ENCODE measurements at regions not wholly inside any gene's neighbourhood (a gene's known extent, or its start where the extent isn't known, plus 50 kb on each side); places are given as distances from the start of the nearest gene placed in this dataset.

DNA sequence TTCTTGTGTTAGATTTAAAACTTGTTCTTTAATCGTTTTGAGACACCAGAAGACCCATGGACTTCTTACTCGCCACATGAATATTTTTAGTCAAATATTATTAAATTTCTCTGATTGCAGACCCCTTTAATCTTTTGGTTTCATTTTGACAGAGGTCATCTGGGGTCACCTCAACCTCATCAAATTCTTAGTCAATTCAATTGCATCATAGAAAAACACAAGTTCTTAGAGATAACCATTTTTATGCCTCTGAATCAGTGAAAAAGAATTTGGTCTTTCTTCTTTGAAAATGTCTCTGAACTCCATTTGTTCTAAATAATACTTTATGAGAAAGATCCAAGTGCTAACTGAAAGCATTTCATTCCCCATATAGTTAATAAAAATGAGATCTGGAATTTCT is 55.2 kb upstream of the CBLN4 start:
- no peak for DNase-seq

DNA sequence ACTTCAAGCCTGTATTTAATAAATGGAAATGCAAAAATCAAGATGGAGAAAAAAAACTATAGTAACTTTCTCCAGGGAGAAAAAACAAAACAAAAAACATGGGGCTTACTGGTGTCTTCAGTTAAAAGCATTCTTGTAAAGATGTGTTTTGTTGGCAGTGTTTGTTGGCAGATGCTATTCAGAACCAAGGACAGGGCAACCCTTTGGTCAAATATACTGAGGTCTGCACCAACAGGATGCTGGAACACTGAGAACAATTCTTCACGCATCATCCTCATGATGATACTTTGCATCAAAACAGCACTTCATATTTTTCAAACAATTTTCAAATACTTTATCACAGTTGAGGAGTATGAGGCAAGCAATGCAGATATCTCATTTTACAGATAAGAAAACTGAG is 63.7 kb upstream of the CBLN4 start:
- no peak for DNase-seq

DNA sequence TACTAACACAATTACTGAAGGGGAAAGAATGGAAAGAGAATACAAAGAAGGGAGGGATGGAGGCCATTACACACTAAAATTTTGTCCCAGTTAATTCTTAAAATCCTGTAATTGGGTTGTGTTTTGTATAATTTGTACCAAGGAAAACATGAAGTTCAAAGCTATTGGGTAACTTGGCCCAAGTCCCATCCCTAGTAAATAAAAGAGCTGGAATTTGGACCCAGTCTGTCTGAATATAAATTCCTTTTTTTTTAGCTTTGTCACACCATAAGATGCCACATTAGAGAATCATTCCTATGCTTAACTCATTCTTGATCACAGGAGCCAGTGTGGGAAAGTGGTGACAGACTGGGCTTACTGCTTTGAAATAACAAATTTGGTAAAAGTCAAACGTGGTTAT is 66.8 kb upstream of the CBLN4 start:
- DNase-seq, result no peak

DNA sequence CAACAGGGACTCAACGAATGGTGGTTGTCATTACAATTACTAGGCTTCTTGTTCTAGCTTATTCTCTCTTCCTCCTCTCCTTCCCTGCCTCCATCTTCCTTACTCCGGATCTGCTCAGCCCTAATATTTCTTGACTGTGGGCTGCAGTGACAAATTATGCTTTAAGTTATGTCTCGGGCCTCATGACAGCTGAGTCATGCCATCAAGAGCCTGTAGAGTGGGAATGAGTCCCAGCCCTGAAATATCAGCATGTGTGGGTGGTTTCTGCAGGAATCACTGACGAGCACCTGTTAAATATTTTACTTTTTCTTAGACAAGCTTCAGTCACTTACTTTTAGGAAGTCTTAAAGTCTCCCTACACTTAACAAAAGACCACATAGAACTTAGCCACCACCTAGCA is 83.1 kb upstream of the CBLN4 start:
- DNase-seq, result no peak

DNA sequence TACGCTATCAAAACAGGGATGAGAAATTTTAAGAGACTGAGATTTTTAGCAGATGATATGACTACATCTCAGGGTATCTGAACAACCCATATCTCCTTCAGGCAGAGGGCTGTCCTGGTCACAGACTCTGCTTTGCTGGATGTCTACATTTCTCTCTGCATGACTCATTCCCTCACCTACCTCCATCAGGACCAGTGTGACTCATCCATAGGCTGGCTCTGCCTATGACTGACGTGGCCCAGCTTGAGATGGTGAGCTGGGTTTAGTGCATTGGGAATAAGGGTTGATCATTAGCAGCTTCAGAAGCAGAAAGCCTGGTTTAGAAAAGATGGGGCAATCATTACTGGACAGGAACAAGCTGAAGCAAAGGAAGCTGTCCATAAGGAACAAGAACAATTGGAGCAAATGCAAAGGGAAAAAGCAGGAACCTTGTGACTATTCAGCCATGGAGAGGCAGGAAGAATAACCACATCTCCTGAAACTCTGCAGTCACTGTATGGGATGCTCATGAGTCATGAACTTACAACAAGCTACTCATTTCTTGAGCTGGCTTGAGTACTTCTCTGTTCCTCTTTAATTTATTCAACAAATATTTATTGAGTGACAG is 86.4 kb upstream of the CBLN4 start:
- no peak for DNase-seq

DNA sequence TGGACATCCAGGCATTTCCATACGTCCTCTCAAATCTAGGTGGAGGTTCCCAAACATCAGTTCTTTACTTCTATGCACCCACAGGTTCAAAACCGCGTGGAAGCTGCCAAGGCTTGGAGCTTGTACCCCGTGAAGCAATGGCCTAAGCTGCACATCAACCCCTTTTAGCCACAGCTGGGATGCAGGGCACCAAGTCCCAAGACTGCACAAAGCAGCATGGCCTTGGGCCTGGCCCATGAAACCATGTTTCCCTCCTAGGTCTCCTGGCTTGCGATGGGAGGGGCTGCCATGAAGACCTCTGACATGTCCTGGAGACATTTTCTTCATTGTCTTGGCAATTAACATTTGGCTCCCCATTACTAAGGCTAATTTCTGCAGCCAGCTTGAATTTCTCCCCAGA is 88.9 kb upstream of the CBLN4 start:
- DNase-seq, result no peak

DNA sequence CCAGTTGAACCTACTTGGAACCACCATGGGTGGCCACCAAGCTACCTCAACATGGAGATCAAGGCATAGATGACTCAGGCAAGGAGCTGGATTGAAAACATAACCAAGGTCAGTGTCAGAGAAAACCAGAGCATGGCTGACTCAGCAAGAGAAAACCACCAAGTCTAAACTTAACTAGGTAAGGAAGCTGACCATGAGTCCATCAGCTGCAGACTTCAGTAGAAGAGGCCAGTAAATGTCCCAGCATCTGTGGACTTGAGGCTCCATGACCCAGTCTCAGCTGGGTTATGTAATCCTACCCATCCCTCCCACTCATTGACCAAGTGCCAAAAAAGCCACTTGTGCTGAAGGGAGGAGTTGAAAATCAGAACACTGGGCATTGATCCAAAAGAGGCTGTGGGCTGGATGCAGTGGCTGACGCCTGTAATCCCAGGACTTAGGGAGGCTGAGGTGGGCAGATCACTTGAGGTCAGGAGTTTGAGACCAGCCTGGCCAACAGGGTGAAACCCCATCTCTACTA is 93.7 kb upstream of the CBLN4 start:
- DNase-seq, result no peak

DNA sequence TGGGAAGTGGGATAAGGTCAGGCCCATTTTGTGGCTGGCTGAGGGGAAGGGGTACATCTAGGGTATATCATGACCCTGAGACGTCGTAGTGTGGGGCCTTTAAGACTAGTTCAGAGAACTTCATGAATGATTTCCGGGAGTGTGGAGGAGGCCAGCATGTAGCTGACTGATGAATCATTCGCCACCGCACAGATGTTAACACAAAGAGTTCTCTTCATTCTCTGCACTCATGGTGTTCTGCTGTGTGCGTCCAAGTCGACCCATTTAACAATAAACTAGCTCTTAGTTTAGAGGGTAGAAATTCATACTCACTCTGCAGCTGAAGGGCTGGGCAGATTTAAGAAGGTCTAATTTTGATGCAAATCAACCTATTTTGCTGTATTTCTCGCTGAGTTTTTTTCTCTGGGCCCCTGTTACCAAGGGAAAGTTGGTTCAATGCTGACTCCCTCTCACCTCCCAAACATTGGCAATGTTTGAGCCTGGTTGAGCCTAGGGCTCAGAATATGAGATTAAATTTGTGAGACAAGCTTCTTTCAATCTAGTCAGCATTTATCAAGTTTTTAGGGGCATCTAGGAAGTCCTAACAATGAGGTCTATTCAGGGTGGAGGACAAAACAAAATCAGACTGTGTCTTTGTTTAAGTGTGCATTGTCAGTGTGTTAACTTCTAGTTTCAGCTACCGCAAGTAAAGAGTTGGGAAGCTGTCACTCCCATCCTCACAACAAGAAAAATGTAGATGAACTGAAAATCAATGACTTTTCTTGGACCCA is 106.8 kb upstream of the CBLN4 start:
- DNase-seq, result no peak

DNA sequence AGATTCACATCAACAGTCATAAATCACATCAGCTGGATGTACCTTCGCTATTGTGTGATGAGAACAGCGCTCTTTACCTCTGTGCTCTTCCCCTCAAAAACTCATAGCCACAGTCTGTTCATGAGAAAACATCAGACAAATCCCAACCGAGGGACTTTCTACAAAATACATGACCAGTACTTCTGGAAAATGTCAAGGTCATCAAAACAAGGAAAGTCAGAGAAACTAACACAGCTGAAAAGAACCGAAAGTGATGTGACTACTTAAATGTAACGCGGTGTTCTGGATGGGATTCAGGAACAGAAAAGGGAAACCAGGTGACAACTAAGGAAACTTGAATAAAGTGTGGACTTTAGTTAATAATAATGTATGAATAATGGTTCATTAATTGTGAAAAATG is 112.0 kb upstream of the CBLN4 start:
- no peak for DNase-seq

DNA sequence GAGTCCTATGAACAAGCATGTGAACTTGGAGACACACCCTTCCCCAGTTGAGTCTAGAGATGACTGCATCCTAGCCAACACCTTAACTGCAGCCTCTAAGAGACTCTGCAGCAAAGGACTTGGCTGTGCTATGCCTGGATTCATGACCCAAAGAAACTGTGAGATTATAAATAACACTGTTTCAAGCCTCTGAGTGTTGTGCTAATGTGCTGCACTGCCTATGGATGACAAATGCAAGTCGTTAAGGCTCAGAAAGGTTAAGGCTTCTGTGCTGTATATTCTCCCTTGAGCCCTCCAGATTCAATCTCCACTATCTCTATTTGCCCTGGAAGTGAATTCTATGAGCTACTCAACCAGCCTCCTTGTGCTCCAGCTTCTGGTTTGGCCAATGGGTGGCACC is 116.5 kb upstream of the CBLN4 start:
- DNase-seq, result no peak

DNA sequence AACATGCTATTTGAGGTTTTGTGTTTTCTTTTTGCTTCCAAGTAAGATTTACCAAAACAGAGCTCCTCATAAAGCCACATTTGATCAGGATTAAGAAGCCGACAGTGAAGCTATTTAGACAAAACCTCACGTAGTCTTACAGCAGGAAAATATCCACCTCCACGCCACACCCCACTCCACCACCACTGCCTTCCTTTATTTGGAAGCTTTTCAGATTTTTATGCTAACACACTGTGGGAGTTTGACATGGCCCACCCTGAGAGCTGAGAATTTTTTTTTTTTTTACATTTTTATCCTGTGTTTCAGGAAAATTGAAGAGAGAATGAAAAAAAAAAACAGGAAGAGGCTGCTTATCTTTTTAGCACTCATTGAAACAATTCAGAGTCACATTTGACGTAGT is 104.8 kb upstream of the MC3R start:
- no peak for DNase-seq

DNA sequence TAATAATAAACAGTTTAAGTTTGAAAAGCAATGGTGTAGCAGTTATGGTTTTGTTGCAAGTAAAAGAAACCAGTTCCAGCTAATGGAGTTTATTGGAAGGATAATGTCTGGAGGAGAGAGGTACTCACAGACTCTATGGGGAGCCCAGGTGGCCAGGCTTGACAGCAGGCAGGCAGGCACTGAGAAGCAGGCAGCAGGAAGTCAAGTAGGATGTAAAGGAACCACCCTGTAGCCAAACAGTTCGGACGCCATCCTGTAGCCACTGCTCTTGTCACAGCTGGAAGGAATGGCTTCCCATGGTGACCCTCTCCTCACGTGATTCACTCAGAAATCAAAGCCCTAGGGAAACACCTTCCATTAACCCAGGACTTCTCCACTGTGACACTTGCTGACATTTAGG is 96.7 kb upstream of the MC3R start:
- DNase-seq, result no peak

DNA sequence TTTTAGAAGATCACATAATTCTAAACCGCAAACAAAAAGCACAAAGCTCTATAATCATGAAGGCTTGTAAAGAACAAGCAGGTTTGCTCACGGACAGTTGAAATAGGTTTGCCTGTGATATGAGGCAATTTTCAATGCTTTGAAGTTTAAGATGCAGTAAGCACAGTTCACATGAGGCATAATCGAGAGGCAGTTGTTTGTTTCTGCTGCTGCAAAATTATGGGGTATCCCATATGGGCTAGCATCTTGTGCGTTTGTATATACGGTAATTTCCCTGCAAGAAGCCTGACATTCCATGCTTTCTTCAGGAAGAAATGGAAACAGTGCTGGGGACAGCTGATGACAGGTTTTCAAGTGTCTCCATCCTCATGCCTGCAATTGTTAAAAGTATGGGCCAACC is 94.6 kb upstream of the MC3R start:
- no peak for DNase-seq

DNA sequence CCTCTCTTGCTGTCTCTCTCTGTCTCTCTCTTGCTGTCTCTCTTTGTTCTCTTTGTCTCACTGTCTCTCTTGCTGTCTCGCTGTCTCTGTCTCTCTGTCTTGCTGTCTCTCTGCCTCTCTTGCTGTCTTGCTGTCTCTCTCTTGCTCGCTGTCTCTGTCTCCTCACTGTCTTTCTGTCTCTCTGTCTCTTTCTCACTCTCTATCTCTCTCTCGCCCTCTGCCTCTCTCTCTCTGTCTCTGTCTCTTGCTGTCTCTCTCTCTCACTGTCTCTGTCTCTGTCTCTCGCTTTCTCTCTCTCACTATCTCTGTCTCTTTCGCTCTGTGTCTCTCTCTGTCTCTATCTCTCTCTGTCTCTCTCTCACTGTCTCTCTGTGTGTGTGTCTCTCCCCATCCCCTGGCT is 92.9 kb upstream of the MC3R start:
- no peak for DNase-seq

DNA sequence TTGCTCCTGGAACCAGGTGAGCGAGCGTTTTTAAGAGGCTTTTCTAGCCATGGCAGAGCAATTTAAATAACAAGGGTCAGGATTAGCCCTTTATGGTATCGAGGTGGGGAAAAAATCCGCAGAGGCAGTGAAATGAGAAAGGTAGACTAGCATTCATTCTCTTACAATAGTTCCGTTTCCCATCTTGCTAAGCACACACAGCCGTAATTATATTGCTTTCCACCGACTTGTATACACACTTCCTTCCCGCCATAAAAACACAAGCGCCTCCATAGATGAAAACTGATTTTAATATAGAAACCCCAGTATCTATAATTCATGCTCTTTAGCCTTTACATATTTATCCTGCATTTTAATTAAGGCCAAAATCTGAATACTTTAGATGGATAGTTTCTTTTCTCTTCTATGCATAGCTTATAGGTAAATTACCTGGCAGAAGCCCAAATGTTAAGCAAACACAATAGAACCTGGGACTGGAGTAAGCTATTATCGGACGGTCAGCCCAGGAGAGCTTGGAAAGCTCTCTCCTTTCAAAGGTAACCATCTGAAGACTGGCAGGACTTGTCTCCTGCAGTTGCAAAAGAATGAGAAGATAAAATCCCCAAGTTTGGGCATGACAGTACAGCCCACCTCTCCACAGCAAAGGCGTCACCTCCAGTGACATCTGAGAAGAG is 90.9 kb upstream of the MC3R start:
- DNase-seq, result no peak

DNA sequence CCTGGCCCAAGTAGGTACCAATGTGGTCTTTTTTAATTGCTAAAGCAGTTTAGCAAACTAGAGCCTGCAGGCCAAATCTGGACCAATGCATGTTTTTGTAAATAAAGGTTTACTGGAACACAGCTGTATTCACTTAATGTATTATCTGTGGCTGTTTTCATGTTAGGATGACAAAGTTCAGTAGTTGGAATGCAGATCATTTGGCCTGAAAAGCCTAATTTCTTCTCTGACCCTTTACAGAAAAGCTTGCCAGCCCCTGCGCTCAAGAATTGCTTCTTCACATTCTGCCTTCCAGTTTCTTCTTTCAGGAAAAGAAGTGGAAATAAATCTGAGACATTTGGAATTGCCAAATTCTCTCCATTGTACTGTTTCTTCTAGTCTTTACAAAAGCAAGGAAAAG is 90.0 kb upstream of the MC3R start:
- DNase-seq, result no peak

DNA sequence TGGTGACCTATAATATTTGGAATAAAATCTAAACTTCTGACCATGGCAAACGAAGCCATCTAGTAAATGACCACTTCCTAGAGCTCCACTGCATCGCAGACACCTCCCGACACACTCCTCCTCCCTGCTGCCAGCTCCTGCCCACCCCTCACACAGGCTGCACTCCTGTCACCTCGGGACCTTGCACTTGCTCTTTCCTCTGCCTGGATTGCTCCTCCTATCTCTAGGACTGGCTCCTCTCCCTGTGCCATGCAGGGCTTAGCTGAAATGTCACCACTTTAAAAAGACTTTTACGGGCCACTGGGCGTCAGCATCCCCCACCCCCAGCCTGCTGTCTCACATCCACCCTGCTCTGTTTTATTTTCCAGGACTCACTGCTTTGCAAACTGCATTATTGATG is 87.6 kb upstream of the MC3R start:
- no peak for DNase-seq

DNA sequence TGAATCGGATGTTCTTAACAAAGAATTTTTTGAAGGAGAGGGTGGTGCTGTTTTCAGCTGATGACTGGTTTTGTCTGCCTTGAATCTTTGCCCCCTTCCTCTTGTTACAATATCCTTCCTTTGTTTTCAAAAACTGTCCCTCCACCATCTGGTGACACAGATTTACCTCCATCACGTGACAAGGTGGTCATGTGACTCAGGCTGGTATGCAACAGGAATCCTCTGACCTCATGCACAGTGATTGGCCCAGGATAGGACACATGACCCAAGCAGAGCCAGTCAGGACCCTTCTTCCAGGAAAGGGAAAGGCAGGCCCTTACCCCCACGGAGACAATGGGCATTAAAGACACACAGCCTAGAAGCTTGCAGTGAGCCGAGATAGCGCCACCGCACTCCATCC is 84.7 kb upstream of the MC3R start:
- DNase-seq, result peak in 1 of 2 experiments; percentile 5

DNA sequence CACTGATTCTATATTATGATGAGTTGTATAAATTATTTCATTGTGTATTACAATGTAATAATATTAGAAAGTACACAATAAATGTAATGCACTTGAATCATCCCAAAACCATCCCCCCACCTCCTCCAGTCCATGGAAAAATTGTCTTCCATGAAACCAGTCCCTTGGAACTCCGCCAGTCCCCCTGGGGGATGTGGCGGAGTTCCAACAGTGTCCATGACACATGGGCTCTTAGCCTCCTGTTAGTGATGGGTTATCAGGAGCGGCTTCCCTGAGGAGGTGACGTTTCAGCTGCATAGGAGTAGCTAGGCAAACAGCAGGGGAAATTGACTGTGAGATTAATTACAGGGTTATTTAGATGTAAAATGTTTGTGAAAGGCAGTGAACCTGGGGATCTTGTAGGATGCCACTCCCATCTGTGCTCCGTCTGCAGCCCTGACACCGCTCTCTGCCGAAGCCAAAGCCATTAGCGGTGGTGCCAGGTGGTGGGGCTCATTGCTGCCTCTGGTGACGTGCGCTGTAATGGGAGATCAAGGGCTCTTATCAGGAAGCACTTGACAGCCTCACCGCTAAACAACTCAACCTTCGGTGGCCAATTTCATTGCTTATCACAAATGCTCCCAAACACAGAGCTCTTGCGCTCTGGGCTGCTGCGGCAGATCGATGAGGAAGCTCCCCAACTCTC is 81.6 kb upstream of the MC3R start:
- no peak for DNase-seq

DNA sequence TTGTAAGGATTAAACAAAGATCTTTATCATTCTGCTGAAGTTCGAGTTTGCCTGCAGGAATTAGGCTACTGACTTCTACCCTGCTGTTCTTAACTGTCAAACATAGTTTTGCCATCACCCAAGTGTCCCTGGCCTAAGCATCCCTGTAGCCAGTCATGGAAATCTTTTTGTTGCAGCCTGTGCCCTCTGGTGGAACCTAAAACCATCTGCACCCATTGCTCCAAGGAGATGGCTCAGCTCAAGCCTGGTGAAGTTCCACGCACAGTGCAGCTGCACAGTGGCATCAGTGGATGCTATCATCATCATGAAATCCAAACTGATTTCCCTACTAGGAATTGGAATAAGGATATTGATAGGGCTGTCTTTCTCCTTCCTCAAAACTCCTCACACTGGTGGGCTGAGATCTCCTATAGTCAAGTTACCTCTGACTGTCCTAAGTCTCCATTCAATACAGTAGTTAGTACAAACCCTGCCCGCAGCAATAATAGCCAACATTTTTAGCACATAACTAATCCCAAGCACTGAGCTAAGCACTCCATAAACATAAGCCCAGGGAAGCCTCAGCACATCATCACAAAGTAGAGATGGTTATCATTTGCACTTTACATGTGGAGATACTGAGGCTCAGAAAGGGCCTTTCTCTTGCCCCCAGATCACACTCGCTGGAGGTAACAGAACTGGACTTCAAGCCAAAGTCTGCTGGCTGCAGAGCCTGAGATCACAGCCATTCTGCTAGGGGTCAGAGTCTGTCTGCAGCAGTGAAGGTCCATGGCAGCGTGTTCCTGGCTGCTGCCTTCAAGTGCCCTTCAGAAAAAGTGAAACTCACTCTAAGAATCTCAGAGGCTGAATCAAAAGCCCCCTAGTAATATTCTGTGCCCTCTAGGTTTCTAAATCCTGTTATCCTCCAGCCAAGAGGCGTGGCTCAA is 77.2 kb upstream of the MC3R start:
- peak in 1 of 2 experiments; percentile 8 for DNase-seq

DNA sequence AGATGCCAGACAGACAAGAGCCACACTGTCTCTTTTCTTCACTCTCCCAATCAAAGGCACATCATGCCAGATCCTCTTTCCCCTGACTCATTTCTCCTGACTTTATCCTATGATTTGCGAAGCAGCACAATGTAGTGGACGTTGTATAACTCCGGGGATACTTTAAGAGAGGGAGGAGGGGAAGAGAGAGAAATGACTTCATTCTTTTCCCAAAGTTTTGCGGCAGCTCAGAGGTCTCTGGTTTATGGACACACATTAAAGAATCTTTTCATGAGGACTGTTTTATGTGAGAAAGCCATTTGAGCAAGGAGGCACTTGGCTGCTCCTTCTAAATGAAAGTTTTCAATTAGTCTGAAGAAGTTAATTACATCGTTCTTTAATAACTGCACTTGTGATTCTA is 75.1 kb upstream of the MC3R start:
- no peak for DNase-seq

DNA sequence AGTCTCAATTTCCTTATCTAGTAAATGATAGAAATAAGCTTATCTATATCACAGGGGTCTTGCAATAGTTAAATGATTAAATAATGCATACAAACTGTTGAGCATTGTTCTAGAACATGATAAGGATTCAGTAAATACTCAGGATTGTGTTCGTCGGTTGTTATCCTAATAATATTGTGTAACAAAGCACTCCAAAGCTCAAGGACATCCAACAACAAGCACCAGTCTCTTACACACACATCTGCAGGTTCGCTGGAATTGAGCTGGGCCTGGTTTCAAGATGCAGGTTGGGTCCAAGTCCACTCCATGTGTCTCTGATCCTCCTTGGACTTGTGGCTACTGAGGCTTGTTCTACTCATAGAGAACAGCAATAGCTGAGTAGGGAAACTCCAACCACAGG is 74.1 kb upstream of the MC3R start:
- DNase-seq, result no peak

DNA sequence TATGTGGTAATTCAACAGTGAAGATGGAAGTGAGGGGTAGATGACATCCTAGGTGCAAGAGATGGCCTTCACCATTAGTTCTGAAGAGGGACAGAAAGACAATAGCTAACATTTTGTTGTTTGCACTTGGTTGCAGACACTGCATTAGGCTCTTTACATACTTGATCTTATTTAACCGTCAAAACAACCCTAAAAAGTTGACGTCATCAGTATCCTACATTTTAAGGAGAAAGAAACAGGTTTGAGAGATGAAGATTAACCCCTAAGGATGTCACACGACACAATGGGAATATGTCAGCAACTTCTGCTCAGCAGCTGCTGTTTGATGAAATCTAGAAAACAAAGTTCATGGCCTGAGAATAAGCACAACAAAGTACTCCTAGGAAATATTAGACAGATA is 72.6 kb upstream of the MC3R start:
- DNase-seq, result no peak

Data from NCI-H446 (cell line).